ENCODE measurements at regions not wholly inside any gene's neighbourhood (a gene's known extent, or its start where the extent isn't known, plus 50 kb on each side); places are given as distances from the start of the nearest gene placed in this dataset.

- DNase-seq: no peak
Observed at GRCh38 chr16:52633230-52633629, 86.3 kb upstream of the TOX3 start.

GRCh38 chr16:52631711-52632110 lies 84.8 kb upstream of the TOX3 start:
- no peak for DNase-seq

- DNase-seq: no peak
Observed at GRCh38 chr16:52630711-52631110, 83.8 kb upstream of the TOX3 start.

- DNase-seq: no peak
Observed at GRCh38 chr16:52629296-52629695, 82.4 kb upstream of the TOX3 start.

- no peak for DNase-seq
Observed at GRCh38 chr16:52624891-52625290, 77.9 kb upstream of the TOX3 start.

- no peak for DNase-seq
Observed at GRCh38 chr16:52621651-52622050, 74.7 kb upstream of the TOX3 start.

- no peak for DNase-seq
Observed at GRCh38 chr16:52618753-52619497, 72.0 kb upstream of the TOX3 start.

- no peak for DNase-seq
Observed at GRCh38 chr16:52617591-52617990, 70.6 kb upstream of the TOX3 start.

GRCh38 chr16:52613508-52613907 lies 66.6 kb upstream of the TOX3 start:
- no peak for DNase-seq

- no peak for DNase-seq
Observed at GRCh38 chr16:52611817-52612673, 65.1 kb upstream of the TOX3 start.

GRCh38 chr16:52603015-52603414 lies 56.1 kb upstream of the TOX3 start:
- DNase-seq: no peak

- no peak for DNase-seq
Observed at GRCh38 chr16:52597772-52598483, 51.0 kb upstream of the TOX3 start.

GRCh38 chr16:52597073-52597771 lies 50.3 kb upstream of the TOX3 start:
- no peak for DNase-seq
